Tibial nerve (tissue), 4 donors: ENCODE measurements at regions not wholly inside any gene's neighbourhood (a gene's known extent, or its start where the extent isn't known, plus 50 kb on each side); places are given as distances from the start of the nearest gene placed in this dataset.

Experiments
- CTCF ChIP-seq, 5 experiments: fragments of 200-600 bp in 3 of 5; fragments of 450-650 bp in 2 of 5; sonication (generic) in 3 of 5; IDR thresholded peaks; one replicate each; pipeline ENCODE4 v1.5.1; 2016 to 2019; ENCODE audit warnings: antibody characterized with exemption in 5 of 5, mild to moderate bottlenecking in 3 of 5, moderate library complexity in 2 of 5
- EP300 ChIP-seq, 2 donors: sonication (generic); formaldehyde crosslinking; IDR thresholded peaks; one replicate each; pipeline ENCODE4 v1.6.1; 2017; ENCODE audit warnings: antibody characterized with exemption in 2 of 2, mild to moderate bottlenecking in 1 of 2
- POLR2A ChIP-seq, 2 donors: fragments of 450-650 bp; IDR thresholded peaks; one replicate each; pipeline ENCODE4 v1.6.1; 2017; ENCODE audit warnings: antibody characterized with exemption in 2 of 2, mild to moderate bottlenecking in 2 of 2, moderate library complexity in 2 of 2

- TF ChIP-seq CTCF (IDR thresholded peaks at IDR 0.05) = no peak
- TF ChIP-seq POLR2A (IDR thresholded peaks at IDR 0.05) = no peak
- no peak for TF ChIP-seq EP300 (IDR thresholded peaks at IDR 0.05)
These were observed 468.4 kb downstream of the ZSWIM6 start for GRCh38 chr5:61800450-61800849.
